GM19035 (cell line): ENCODE measurements at regions not wholly inside any gene's neighbourhood (a gene's known extent, or its start where the extent isn't known, plus 50 kb on each side); places are given as distances from the start of the nearest gene placed in this dataset.

Experiments
- ATAC-seq: cut with Tn5 transposase; IDR thresholded peaks from one replicate; pipeline ENCODE4 v1.9.1; 2021; ENCODE audit not compliant: unreplicated experiment

DNA sequence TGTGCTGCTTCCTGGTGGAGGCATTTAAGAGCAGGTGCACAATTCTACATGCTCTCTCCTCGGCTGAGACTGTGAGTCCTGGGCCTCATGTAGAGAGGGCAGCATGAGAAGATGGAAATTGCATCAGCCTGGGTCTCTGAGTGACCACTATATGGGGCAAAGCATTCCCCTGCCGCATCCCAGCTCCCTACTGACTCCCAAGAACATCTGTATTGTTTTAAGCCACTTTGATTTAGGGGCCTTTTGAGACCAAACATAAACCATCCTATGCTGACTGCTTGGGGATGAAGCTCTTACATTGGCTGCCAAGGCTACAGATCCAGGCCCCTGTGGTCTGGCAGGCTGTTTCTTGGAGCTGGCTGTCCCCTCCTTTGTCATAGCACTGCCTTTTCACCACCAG is 101.3 kb upstream of the TBX20 start:
- no peak for ATAC-seq

DNA sequence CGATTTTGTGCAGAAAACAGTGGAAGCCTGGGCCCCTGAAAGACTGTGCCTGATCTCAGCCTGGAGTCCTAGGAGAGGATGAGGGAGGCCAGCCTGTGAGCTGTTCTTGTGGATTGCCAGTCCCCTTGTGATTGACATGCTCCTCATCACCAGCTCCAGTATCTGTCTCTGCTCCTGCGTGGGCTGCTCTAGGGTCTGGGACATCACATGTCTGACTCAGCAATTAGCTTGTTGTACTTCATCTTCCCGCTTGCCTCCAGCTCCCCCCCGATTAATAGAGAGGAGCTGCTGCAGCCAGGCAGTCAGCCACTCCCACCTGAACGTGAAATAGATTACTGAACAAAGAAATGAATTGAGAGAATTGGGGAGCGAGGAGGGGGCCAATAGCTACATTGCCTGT is 99.6 kb upstream of the TBX20 start:
- ATAC-seq: no peak

DNA sequence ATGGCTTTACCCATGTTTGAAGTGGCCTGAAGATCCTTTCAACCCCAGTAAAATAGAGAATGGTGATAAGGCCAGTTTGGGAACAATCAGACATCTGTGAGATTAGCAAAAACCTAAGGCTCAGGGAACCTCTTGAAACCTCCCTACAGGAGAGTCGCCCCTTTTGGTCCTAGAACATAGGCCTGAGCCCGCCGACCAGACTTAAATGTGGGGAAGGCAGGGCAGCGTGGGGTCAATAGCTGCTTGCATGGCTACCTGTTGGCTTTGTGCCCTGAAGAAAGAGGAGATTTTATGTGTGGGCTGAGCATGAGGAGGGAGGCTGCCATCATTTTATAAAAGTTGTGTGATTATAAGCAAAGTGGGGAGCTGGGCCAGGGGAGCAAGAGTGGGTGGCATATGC is 97.6 kb upstream of the TBX20 start:
- ATAC-seq: no peak

DNA sequence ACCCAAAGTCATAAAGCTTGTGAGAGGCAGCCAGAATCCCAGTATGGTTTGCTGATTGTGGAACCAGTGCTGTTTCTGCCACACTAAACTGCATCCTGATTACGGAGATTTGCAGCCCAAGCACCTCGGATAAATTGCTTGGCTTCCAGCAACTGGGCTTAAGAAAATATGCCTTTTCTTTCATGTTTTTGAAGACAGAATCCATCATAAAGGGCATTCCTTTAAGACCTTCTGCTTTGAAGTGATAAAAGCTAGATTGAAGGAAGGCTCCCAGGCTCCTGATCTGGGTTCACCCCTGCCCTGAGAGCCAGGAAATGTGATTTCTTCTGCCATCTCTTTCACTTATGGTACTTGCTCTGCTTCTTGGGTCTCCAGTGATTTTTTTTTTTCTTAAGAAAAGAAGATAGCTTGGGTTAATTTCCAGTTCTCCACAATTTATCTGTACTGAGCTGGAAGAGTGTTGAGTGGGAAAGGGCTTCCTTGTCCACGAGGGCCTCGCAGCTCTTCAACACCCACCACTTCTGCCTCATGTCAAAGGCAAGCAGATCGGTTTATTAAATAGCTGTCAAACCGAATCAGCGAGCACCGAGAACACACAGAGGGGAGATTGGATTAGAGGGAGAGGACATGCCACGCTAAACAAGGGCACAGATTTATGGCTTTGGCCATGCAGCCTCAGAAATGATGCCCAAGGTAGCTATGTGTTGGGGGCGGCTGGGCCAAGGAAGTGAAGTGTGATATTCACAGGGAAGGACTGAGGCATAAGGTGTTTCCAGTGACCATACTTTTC is 94.9 kb upstream of the TBX20 start:
- ATAC-seq: no peak

DNA sequence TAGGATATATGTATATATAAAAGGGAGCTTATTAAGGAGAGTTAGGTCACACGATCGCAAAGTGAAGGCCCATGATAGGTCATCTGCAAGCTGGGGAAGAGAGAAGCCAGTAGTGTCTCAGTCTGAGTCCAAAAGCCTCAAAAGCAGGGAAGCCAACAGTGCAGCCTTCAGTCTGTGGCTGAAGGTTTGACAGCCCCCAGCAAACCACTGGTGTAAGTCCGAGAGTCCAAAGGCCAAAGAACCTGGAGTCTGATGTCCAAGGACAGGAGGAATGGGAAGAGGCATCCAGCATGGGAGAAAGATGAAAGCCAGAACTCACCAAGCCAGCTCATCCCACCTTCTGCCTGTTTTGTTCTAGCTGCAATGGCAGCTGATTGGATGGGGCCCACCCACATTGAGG is 88.9 kb upstream of the TBX20 start:
- ATAC-seq: no peak

DNA sequence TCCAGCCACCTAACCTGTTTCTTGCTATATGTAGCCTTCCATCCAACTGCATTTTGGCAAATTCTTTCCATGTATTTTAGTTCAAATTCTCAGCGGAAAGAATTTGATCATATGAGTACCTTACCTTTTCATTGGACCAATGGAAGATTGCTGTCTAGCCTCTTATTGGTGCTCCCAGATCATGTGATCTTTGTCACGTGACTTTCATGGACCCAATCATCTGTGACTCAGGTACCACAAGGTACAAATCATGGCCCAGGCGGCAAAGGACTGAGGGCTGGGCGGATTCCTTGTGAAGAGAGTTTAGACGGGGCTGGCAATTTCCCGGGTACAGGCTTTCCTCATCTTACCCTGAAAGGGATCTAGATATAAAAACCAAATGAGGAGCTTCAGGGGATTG is 85.9 kb upstream of the TBX20 start:
- ATAC-seq: no peak

DNA sequence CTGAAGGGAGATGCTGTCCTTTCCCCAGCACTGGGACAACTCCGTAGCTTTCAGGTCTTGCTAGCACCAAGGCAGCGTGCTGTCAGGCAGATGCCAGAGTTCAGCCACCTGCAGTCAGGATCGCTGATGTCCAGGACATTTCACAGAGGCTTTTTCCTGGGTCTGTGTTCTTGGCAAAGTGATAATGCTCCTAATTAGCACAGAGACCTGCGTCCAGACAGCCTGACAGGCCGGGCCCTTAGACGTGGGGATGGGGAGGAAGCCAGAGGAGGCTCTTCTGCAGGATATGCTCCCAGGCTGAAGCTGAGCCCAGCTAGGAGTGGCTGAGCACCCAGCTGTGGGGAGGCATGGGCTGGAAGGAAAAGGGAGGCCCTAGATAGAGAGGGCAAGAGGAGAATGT is 82.5 kb upstream of the TBX20 start:
- no peak for ATAC-seq

DNA sequence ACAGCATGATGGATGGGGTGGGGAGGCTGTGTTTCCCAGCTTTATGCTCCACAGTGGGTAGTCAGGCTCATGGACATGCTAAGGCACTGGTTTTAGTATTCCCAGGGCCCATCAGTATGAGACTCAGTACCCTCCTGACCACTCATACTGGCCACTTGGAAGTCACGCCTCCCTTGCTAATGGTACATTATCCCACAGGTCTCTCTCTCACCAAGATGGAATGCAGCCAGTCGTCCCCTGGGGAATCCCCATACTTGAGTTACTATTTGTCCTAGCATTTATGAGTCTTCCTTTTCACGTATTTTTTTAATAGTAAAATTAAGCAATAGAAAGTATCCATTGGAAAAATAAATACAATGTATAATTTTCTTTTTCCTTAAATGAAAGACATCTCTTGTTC is 80.6 kb upstream of the TBX20 start:
- no peak for ATAC-seq

DNA sequence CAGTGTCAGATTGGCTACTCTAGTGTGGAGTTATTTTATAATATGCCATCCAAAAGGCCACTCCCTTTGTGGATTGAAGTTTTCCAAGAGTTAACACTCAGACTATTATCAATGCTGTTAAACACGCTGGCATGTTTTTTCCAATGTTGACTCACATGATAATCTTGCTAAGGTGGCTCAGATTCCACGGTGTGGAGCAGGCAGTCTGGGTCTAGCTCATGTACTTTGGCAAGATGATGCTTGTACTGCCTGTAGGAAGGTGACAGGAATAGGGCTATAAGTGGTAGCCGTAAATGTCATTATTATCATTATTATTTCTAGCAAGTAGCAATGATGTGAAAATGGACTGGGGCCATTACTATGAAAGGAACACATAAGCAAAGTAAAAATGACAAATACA is 79.4 kb upstream of the TBX20 start:
- ATAC-seq: no peak

DNA sequence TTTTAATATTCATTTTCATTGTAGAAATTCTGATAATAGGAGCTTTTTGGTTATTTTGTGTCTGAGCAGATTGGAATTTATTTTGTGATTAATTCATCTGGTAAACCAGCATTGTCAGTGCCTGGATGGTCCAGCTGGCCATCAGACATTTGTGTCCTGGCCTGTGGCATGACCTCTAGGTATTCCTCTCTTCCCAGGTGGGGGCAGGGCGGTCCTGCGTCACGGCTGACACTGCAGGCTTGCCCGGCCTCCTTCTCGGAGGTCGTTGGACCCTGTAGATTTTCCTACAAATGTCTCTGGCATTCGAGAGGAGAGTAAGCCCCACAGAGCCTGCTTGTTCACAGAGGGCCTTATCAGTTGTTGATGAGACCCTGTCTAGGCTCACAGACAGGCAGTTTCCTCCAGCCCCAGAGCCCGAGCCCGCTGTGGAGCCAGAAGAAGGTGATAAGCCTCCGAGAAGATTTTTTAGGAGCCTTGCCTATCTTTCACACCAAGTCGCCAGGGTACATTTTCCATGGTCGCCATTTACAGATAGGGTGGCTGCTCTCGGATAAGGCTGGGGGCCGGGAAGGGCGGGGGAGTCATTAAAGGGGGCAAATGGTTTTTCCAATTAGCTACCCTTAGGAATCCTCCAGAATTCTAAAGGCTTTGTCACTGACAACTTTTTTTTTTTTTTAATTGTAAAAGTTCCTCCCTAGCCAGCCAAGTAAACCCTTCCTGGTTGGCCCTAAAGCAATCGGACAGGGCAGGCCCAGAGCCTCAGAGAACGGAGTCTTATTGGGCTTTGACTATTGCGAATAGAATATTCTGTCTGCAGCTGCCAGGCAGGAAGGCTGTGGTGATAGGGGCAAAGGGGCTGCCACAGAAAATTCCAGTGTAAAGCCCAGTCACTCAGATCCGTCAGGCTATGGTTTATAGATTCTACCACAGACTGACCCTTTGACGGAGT is 78.1 kb upstream of the TBX20 start:
- ATAC-seq: no peak

DNA sequence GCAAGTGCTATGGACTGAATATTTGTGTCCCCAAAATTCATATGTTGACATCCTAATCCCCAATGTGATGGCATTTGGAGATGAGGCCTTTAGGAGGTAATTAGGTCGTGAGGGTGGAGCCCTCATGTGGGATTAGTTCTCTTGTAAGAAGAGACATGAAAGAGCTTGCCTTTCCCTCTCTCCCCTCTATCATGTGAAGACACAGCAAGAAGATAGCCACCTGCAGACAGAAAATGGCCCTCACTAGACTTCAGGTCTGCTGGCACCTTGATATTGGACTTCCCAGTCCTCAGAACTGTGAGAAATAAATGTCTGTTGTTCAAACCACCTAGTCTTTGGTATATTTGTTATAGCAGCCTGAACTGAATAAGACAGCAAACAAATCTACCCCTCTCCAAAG is 75.1 kb upstream of the TBX20 start:
- ATAC-seq: no peak

DNA sequence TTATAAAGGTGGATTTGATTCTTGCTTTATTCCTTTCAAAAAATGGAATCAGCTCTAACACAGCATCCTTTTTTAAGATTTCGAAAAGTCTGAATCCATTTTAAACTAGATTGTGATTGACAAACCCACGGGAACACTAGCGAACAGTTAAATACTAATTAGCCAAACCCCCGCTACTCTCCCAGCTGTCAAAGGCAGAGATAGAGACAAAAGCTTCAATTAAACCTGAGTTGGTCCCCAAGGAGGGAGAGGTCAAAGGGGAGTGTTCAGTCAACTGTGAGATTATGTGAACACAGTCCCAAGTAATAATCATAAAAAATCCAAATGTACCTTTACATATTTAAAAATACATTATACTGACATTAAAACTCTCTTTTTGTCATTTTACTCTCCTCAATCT is 65.7 kb upstream of the TBX20 start:
- no peak for ATAC-seq

DNA sequence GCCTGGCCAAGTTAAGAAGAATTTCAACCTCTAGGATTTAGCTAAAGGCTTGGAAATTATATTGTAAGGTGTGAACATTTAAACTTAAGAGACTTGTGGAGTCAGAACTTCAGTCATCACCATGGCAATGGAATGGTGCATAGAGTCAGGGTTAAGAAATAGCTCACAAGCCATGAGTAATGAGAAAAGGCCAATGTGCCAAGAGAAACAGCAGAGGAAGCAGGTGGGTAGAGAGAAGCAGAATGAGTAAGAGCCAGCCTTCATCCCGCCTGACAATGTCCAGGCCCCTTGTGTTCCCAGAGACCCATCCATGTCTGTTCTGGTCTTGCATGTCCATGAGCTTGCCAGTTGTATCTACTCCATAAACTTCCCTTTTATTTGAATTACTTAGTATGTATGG is 62.6 kb upstream of the TBX20 start:
- ATAC-seq: no peak

DNA sequence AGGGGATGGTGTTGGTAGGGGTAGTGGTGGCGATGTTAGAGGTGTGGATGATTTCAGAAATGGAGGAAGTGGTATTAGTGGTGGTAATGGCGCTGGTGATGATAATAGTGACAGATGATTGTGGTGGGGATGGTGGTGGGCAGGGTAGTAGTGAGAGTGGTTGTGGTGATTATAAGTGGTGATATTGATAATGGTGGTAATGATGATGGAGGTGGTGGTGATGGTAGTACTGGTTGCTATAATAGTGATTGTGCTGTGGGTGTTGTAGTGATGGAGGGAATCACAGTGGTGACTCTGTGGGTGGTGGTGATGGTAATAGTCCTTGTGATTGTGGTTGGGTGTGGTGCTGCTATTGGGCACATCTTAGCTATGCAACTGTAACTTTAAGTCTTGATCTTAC is 61.6 kb upstream of the TBX20 start:
- no peak for ATAC-seq

DNA sequence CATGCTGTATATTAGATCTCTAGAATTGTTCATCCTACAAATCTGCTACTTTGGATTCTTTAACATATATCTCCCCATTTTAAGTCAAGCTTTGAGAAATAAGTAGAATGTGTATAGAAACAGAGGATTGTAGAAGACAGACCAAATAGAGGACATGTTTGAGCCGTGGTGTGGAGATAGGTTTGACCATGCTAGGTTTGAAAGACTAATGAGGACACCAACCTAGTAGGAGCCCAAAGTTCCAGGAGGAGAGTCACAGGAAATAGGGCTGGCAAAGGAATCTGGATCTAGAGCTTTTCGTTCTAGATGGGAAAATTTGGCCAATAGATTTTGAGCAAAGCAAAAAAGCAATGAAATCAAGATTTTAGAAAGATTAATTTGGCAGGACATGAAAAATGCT is 60.5 kb upstream of the TBX20 start:
- no peak for ATAC-seq

DNA sequence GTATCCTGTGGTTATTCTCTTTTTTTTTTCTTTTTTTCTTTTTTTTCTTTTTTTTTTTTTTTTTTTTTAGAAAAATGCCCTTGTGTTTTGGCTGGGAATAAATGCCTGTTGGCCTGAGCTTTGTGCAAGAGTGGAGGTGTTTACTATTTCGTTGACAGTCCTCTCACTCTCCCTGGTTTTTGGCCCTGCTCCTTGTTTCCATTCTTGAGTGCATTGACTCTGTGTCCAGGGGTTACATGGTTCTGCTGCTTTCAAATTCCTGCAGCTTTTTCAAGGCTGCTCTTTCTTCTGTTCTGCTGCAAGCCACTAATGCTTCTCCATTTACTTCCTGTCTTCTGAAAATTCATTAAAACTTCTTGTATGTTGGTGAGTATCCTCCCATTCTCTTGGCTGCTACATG is 59.7 kb upstream of the TBX20 start:
- no peak for ATAC-seq
